ENCODE measurements at regions not wholly inside any gene's neighbourhood (a gene's known extent, or its start where the extent isn't known, plus 50 kb on each side); places are given as distances from the start of the nearest gene placed in this dataset.

DNA sequence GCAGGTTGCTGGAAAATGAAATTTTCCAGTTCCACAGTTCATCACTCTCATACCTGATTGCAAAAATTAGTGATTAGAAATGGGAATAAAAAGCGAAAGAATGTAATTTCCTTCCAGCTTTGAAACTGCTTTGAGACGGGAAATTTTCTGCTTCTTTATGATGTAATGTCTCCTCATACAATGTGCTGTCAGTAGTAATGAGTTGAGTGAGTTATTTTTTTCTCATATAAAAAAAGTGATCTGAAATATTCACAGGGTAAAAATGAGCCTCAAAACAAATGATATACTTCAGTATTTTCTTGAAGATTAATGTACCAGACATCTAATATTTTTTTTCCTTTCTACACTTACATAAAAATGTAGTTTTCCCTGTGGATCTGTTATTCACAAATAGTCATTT lies 179.1 kb upstream of the FAT4 start:
- TF ChIP-seq CTCF (IDR thresholded peaks at IDR 0.05) (no peak), ZFX (IDR thresholded peaks at IDR 0.05; ENCODE audit: borderline replicate concordance) (no peak)
